H7 (cell line): ENCODE measurements at regions not wholly inside any gene's neighbourhood (a gene's known extent, or its start where the extent isn't known, plus 50 kb on each side); places are given as distances from the start of the nearest gene placed in this dataset.

Source experiments
- DNase-seq: peaks from one replicate; pipeline ENCODE4 v3.0.0; 2012
- H3K27me3 ChIP-seq: 2 replicates; pipeline ENCODE4 v1.6.0; 2011; ENCODE audit warnings: mild to moderate bottlenecking, low read length; ENCODE audit not compliant: control insufficient read depth, insufficient read depth
- H3K36me3 ChIP-seq: replicated peaks from 2 replicates; pipeline ENCODE4 v1.5.1; 2011; ENCODE audit warnings: low read length; ENCODE audit not compliant: control insufficient read depth, insufficient read depth
- H3K4me3 ChIP-seq: 2 replicates; pipeline ENCODE4 v1.5.1; 2011; ENCODE audit warnings: low read depth, mild to moderate bottlenecking, control low read depth, low read length, moderate library complexity; ENCODE audit not compliant: insufficient read depth

GRCh38 chr13:72469906-72470305 is 257.5 kb downstream of the MZT1 start:
- H3K27me3 ChIP-seq = no peaks in the 10 kb centered on the region
- no peaks in the 10 kb centered on the region for H3K36me3 ChIP-seq
- H3K4me3 ChIP-seq = no peak overlapping the region
- DNase-seq = no peak

DNA sequence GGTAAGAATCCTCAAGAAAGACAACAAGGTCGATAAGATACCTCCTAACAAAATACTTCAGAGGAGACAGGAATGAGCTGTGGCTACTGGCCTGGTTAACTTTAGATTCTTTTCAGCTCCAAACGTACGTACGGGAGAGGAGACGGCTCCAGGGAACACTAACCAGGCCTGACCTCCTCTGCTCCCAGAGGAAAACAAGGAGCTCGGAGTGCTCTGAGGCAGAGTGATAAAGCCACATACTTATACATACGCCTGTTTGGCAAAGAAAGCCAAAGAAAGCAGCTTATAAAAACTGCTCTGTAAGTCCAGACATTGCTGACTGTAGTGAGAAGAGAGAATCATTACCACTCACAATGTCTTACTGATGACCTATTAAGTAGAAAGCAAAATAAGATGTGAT is 263.9 kb downstream of the MZT1 start:
- H3K4me3 ChIP-seq = no peak overlapping the region
- no peaks in the 10 kb centered on the region for H3K36me3 ChIP-seq
- H3K27me3 ChIP-seq = no peaks in the 10 kb centered on the region; the same call in 1 of the 2 replicates
- no peak for DNase-seq

DNA sequence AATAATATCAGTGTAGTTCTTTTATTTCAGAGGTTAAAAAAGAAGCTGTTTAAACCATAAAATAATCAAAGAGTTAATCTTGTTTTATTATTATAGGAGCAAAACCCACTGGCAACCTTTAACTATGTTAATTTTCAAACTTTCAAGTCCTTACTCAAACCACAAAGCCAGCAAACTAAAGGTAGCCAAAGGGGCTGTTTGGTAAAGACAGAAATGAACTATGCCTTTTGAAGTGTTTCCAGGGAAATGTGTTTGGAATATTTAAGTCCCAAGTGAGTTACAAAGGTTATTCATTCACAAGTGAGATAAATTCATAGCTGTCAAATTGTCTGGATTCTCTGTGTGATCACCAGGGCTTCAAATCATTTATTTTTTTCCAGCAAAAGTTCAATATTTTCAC is 264.7 kb downstream of the MZT1 start:
- H3K4me3 ChIP-seq = no peak overlapping the region
- no peak for DNase-seq
- no peaks in the 10 kb centered on the region for H3K36me3 ChIP-seq
- no peaks in the 10 kb centered on the region; the same call in 1 of the 2 replicates for H3K27me3 ChIP-seq

DNA sequence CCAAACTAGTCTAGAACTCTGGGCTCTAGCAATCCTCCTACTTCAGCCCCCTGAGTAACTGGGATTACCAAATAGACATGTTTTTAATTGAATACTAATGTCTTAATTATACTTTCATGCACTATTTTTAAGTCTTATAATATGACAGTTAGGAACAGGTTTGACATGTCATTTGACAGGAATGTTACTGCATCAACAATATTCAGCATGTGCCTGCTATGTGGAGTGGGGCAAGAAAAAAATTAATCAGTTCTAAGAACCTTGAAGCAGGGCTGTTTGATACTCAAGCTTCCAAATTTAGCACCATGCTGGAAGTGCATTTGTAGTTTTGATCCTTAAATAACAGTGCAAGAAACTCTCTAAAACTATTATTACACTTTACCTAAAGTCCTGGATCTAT is 265.3 kb downstream of the MZT1 start:
- DNase-seq = no peak
- Histone ChIP-seq H3K27me3 (no peaks in the 10 kb centered on the region; the same call in 1 of the 2 replicates), H3K36me3 (no peaks in the 10 kb centered on the region), H3K4me3 (no peak overlapping the region)

- peak; percentile 1 for DNase-seq
- Histone ChIP-seq H3K36me3 (no peaks in the 10 kb centered on the region), H3K4me3 (no peak overlapping the region), H3K27me3 (no peaks in the 10 kb centered on the region; the same call in 1 of the 2 replicates)
Measured at GRCh38 chr13:72458701-72459100, 268.7 kb downstream of the MZT1 start.

DNA sequence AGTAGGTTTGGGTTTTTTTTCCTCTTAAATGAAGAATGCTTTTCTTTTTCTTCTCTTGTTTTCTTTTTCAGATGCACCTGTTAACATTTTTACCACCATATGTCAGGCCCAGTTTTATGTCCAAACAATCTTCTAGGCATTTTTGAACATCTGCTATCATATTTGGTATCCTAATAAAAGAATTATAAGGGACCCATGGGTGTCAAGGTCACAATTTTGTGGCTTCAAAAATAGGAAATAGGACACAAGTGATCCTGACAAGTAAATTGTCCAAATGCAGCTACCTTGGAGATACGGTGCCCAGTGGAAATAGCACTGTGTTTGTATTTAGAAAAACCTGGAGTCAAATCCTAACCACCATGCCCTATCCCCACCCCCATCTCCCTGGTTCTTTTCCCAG is 270.3 kb downstream of the MZT1 start:
- Histone ChIP-seq H3K4me3 (no peak overlapping the region), H3K36me3 (no peaks in the 10 kb centered on the region), H3K27me3 (no peaks in the 10 kb centered on the region; the same call in 1 of the 2 replicates)
- no peak for DNase-seq

- DNase-seq = no peak
- Histone ChIP-seq H3K4me3 (no peak overlapping the region), H3K27me3 (no peaks in the 10 kb centered on the region; the same call in 1 of the 2 replicates)
Measured at GRCh38 chr13:72456486-72456885, 270.9 kb downstream of the MZT1 start.

GRCh38 chr13:72453161-72453560 is 274.3 kb downstream of the MZT1 start:
- H3K4me3 ChIP-seq = no peak overlapping the region
- no peaks in the 10 kb centered on the region for H3K36me3 ChIP-seq
- no peaks in the 10 kb centered on the region for H3K27me3 ChIP-seq
- no peak for DNase-seq

More at GRCh38 chr13:72456486-72456885, 270.9 kb downstream of the MZT1 start:
- no peaks in the 10 kb centered on the region for H3K36me3 ChIP-seq

DNA sequence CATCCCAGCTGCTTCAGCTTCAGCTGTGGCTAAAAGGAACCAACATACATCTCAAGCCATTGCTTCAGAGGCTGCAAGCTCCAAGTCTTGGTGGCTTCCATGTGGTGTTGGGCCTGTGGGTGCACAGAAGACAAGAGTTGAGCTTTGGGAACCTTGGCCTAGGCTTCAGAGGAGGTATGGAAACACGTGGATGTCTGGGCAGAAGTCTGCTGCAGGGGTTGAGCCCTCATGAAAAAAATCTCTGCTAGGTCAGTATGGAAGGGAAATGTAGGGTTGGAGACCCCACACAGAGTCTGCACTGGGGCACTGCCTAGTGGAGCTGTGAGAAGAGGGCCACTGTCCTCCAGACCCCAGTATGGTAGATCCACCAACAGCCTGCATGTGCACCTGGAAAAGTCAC is 279.3 kb downstream of the MZT1 start:
- no peak for DNase-seq
- Histone ChIP-seq H3K36me3 (no peaks in the 10 kb centered on the region), H3K4me3 (no peak overlapping the region)

DNA sequence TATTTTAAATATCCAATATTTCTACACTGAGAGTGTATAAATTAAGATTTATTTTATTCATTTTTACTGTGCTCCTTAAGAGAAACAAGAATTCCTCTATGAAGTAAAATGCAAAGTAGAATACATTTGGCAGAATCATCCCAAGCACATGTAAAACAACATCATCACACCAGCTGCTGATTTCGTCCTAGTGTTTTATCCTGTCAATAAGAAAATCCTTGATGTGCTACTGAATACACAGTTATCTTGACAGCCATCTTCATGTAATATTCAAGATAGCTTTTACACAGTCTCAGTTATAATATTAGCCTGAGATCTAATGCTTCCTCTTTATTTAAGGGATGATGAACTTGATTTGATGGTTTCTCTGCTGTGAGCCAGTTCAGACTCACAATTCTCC is 282.4 kb downstream of the MZT1 start:
- Histone ChIP-seq H3K27me3 (no peaks in the 10 kb centered on the region), H3K4me3 (no peak overlapping the region), H3K36me3 (no peaks in the 10 kb centered on the region)
- no peak for DNase-seq

More for the DNA sequence above, 279.3 kb downstream of the MZT1 start:
- no peaks in the 10 kb centered on the region for H3K27me3 ChIP-seq

DNA sequence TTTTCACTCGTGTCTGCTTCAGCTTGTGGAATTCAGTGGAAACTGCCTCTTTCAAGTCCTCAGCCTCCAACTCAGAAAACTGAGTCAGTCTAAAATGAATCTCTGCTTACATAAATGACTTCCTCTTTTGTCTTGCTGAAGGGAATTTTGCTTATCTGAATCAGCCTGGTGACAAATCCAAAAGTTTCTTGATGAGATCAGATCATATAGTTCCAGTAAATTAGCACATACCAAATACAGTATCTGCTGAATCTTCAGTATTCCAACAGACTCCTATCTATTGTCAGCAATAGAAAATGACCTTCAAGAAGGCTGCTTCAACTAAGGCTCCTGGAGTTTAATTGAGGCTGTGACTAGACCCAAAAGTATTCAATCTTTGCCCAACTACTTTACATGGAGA is 290.0 kb downstream of the MZT1 start:
- Histone ChIP-seq H3K4me3 (no peak overlapping the region), H3K27me3 (no peaks in the 10 kb centered on the region), H3K36me3 (no peaks in the 10 kb centered on the region)
- no peak for DNase-seq

DNA sequence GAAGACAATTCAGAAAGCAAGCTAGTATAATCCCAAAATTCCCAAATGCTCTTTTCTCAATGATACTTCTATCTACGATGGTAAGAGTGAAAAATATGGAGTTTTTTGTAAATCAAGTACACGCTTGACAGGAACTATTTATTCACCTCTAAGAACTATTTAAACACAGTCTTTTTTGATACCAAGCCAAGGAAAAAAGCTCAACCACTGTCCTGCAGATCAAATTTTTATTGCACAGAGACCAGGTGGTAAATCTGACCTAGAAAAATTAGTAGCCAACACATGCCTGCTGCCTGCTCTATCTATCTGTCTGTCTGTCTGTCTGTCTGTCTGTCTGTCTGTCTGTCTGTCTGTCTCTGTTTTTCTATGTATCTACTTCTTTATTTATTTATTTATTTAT is 292.2 kb downstream of the MZT1 start:
- H3K27me3 ChIP-seq = no peaks in the 10 kb centered on the region
- H3K36me3 ChIP-seq = no peaks in the 10 kb centered on the region
- no peak for DNase-seq
- H3K4me3 ChIP-seq = no peak overlapping the region

GRCh38 chr13:72431981-72432682 is 295.3 kb downstream of the MZT1 start:
- H3K27me3 ChIP-seq = no peaks in the 10 kb centered on the region
- no peak overlapping the region for H3K4me3 ChIP-seq
- DNase-seq = peak; percentile 6
- no peaks in the 10 kb centered on the region for H3K36me3 ChIP-seq

DNA sequence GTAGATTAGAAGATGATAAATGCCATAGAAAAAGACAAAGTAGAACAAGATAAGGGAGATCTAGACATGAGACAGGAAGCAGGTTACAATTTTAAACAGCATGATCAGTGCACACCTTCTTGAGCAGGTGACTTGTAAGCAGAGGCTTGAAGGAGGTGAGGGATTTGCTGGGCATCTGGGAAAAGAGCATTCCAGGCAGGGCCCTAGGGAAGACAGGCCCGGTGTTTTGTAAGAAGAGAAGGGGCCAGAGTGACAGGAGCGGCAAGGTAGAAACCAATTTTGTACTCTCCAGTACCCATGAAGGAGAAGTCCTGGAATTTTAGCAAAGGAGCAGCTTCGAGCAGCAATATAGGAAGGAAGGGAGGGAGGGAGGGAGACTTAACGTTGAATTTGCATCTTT is 296.5 kb downstream of the MZT1 start:
- no peak for DNase-seq

DNA sequence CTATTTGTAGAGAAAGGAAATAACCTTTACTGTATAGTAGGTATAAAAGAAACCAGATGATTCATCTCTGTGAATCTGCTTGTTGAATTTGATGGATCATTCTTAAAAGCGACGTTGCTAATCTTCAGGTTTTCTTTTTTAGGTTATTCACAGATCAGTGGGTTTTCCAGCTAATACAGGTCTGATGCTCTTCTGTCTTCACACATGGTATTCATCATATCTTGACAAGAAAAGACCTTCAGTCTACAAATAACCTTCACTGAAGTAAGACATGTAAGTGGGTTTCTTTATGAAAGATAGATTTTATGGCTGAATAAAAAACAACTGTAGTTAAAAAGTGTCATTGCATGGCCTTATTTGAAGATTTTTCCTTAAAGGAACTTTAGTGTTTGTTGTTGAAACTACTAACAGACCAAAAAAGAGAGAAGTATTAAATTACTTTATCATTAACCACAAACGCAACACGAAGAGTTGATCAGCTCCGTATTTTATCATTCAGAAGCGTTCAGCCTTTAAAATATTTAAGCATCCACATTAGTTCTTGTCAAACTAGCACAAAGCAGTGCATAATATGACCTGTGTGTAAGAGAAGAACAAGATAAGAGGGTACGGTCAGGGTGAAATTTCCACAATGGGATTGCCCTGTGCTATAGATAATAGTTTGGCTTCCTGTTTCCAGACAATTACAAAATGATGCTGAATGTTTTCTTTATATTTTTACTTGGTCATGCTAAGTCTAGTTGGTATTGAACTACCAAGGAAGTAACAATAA is 299.5 kb downstream of the MZT1 start:
- no peak for DNase-seq
- no peak overlapping the region for H3K4me3 ChIP-seq
- H3K36me3 ChIP-seq = no peaks in the 10 kb centered on the region
- H3K27me3 ChIP-seq = no peaks in the 10 kb centered on the region

More for the DNA sequence above, 296.5 kb downstream of the MZT1 start:
- Histone ChIP-seq H3K4me3 (no peak overlapping the region), H3K36me3 (no peaks in the 10 kb centered on the region), H3K27me3 (no peaks in the 10 kb centered on the region)
